K562 (cell line): ENCODE measurements at regions not wholly inside any gene's neighbourhood (a gene's known extent, or its start where the extent isn't known, plus 50 kb on each side); places are given as distances from the start of the nearest gene placed in this dataset.

Experiments used
- CEBPG ChIP-seq, 3 experiments: fragments of 200-800 bp in 1 of 3; sonication (Bioruptor generic) in 1 of 3; sonication (generic) in 1 of 3; formaldehyde crosslinking in 1 of 3; IDR thresholded peaks in 2 of 3; conservative IDR thresholded peaks in 1 of 3; 2 replicates each; pipeline versions ENCODE4 v1.6.1 to v1.8.0; 2016 to 2022; ENCODE audit warnings: missing compliant biosample characterization in 2 of 3, missing genetic modification characterization in 2 of 3, mild to moderate bottlenecking in 1 of 3, missing genetic modification reagents in 1 of 3
- CHCHD3 ChIP-seq: fragments of 250-450 bp; sonication (Bioruptor Pico); IDR thresholded peaks from 2 replicates; pipeline ENCODE4 v2.1.2; 2022; ENCODE audit warnings: mild to moderate bottlenecking
- GATAD2B ChIP-seq: fragments of 450-650 bp; IDR thresholded peaks from 2 replicates; pipeline ENCODE4 v1.6.1; 2017; ENCODE audit warnings: mild to moderate bottlenecking, borderline replicate concordance
- MAFF ChIP-seq: IDR thresholded peaks from 2 replicates; pipeline ENCODE4 v1.6.1; 2012; ENCODE audit warnings: low read length, improper control_type of control experiment
- SNIP1 ChIP-seq: fragments of 450-650 bp; IDR thresholded peaks from 2 replicates; pipeline ENCODE4 v1.7.1; 2017; ENCODE audit warnings: low read depth, mild to moderate bottlenecking
- SP1 ChIP-seq: sonication (generic); formaldehyde crosslinking; IDR thresholded peaks from 2 replicates; pipeline ENCODE4 v1.8.1; 2022; ENCODE audit warnings: mild to moderate bottlenecking, missing genetic modification reagents
- SRSF9 ChIP-seq: fragments of 200-400 bp; formaldehyde crosslinking; IDR thresholded peaks from 2 replicates; pipeline ENCODE4 v1.6.1; 2017; ENCODE audit warnings: low read depth, low read length, borderline replicate concordance
- TOE1 ChIP-seq, 2 experiments: fragments of 450-650 bp in 1 of 2; sonication (generic) in 1 of 2; formaldehyde crosslinking in 1 of 2; IDR thresholded peaks; 2 replicates each; pipeline versions ENCODE4 v1.7.1 to v1.8.0; 2016 to 2022; ENCODE audit warnings: borderline replicate concordance in 2 of 2, mild to moderate bottlenecking in 2 of 2, antibody characterized with exemption in 1 of 2, inconsistent platforms in 1 of 2, low read depth in 1 of 2, missing genetic modification reagents in 1 of 2, moderate library complexity in 1 of 2
- ZNF316 ChIP-seq: fragments of 450-650 bp; IDR thresholded peaks from 2 replicates; pipeline ENCODE4 v1.6.1; 2016
- ZNF707 ChIP-seq: fragments of 250-450 bp; sonication (Bioruptor Pico); conservative IDR thresholded peaks from 2 replicates; pipeline ENCODE4 v1.8.0; 2022; ENCODE audit warnings: inconsistent platforms, mild to moderate bottlenecking, moderate library complexity
- ZZZ3 ChIP-seq: fragments of 450-650 bp; IDR thresholded peaks from 2 replicates; pipeline ENCODE4 v1.6.1; 2016; ENCODE audit warnings: antibody characterized with exemption, mild to moderate bottlenecking, moderate library complexity
- TF ChIP-seq, protein P1 (sequence below): fragments of 150-350 bp; conservative IDR thresholded peaks from 2 replicates; pipeline ENCODE4 v1.6.1; 2014; ENCODE audit warnings: low read length
- TF ChIP-seq, protein P2 (sequence below): fragments of 450-650 bp; formaldehyde crosslinking; IDR thresholded peaks from 2 replicates; pipeline ENCODE4 v1.4.0; 2022; ENCODE audit warnings: missing genetic modification characterization

DNA sequence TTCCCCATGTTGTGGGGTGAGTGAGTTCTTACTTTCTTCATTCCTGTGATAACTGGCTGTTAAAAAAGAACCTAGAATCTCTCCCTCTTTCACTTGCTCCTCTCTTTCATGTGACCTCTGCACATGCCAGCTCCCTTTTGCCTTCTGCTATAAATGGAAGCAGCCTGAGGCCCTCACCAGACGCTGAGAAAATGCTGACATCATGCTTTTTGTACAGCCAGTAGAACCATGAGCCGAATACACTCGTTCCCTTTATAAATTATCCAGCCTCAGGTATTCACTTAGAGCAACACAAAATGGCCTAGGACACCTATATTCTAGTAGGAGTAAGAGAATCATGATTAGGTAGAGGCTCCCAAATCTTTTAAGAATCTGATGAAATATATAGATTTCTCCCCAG lies 333.5 kb downstream of the LRIG3 start (continued):
- TF ChIP-seq TOE1 (IDR thresholded peaks at IDR 0.05; ENCODE audit: borderline replicate concordance) (no peak), TOE1 (CRISPR knock-in tag; IDR thresholded peaks at IDR 0.05; ENCODE audit: borderline replicate concordance, low read depth) (no peak), SNIP1 (no peak), ZZZ3 (no peak), ZNF316 (0 out of 2 replicates have a peak, but pooled peaks have one; percentile 35), CHCHD3 (CRISPR knock-in tag) (no peak), GATAD2B (no peak), CEBPG (CRISPR knock-in tag; IDR thresholded peaks at IDR 0.05) (no peak), CEBPG (tag; conservative IDR thresholded peaks at IDR 0.05 in 1 of 2, IDR thresholded peaks at IDR 0.05 in 1 of 2) (no peak), SP1 (CRISPR knock-in tag) (no peak), SRSF9 (no peak), ZNF707 (no peak), MAFF (peak; percentile 56)
- TF ChIP-seq, protein P1, sequence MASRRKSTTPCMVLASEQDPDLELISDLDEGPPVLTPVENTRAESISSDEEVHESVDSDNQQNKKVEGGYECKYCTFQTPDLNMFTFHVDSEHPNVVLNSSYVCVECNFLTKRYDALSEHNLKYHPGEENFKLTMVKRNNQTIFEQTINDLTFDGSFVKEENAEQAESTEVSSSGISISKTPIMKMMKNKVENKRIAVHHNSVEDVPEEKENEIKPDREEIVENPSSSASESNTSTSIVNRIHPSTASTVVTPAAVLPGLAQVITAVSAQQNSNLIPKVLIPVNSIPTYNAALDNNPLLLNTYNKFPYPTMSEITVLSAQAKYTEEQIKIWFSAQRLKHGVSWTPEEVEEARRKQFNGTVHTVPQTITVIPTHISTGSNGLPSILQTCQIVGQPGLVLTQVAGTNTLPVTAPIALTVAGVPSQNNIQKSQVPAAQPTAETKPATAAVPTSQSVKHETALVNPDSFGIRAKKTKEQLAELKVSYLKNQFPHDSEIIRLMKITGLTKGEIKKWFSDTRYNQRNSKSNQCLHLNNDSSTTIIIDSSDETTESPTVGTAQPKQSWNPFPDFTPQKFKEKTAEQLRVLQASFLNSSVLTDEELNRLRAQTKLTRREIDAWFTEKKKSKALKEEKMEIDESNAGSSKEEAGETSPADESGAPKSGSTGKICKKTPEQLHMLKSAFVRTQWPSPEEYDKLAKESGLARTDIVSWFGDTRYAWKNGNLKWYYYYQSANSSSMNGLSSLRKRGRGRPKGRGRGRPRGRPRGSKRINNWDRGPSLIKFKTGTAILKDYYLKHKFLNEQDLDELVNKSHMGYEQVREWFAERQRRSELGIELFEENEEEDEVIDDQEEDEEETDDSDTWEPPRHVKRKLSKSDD, result no peak
- TF ChIP-seq, protein P2, sequence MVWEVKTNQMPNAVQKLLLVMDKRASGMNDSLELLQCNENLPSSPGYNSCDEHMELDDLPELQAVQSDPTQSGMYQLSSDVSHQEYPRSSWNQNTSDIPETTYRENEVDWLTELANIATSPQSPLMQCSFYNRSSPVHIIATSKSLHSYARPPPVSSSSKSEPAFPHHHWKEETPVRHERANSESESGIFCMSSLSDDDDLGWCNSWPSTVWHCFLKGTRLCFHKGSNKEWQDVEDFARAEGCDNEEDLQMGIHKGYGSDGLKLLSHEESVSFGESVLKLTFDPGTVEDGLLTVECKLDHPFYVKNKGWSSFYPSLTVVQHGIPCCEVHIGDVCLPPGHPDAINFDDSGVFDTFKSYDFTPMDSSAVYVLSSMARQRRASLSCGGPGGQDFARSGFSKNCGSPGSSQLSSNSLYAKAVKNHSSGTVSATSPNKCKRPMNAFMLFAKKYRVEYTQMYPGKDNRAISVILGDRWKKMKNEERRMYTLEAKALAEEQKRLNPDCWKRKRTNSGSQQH (CRISPR knock-in tag), result no peak
